SIG-M5 treated with dmso at 0.1 percent for 504 hours (cell line): ENCODE measurements at regions not wholly inside any gene's neighbourhood (a gene's known extent, or its start where the extent isn't known, plus 50 kb on each side); places are given as distances from the start of the nearest gene placed in this dataset.
"Not testable (repeated sequence)": the region's sequence is repeated elsewhere in the genome, so short reads cannot be mapped to it uniquely, and the experiment has no call there.

Experiments
- DNase-seq: peaks from one replicate; lab custom pipeline; 2025; ENCODE audit not compliant: unreplicated experiment; lab: John Stamatoyannopoulos, UW

GRCh38 chr11:96969251-96969650 lies 579.4 kb downstream of the JRKL start:
- no peak for DNase-seq

DNA sequence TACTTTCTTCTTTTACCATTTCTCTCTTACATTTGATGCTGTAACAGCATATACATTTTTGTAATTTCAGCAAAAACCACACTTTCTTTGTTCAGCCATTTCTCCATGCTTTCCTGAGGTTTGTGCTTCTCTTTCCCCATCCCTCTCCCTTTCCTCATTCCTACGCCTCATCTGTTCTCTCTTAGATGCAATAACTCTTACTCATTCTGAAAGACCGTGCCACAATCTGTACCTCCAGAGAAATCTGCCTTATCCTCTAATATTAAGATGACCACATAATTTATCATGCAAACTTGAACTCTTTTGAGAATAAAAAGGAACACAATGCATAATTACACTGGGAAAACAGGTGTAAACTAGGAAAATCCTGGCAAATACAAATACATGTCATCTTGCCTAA lies 588.9 kb downstream of the JRKL start:
- DNase-seq = no peak

DNA sequence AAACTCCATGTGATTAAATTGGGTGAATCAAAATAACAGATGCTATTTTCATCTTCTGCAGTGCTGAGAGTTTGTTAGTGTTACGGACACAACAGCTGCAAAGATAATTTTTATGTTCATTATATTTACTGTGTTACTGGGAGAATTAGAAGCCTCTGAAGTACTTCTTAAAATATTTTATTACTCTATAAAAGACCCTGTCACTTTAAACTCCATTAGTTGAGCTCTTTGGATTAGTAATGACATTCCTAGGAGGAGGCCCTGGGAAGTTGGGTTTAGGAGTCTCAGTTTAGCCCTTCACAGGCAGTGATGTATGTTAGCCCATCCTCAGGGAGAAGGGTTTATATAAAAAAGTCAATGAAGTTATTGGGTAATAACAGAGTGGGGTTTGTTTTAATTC lies 596.7 kb downstream of the JRKL start:
- DNase-seq = no peak

DNA sequence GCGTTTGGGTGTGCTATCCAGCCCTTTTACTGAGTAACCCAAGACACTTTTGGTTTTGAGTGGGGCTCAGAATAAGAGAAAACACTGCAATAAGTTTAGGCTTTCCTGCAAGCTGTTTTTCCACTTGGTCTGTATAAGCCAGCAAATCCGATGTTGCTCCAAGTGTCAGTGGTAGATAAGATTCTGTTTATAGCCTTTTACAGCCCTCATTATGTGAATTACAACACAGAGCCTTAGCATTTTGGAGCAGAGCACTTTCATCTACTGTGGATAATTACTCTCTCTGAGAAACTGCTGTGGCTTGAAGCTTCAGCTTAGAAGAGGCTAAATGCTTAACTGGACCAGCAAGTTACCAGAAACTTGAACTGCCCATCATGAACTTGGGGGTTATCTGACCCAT lies 601.1 kb downstream of the JRKL start:
- DNase-seq = no peak

DNA sequence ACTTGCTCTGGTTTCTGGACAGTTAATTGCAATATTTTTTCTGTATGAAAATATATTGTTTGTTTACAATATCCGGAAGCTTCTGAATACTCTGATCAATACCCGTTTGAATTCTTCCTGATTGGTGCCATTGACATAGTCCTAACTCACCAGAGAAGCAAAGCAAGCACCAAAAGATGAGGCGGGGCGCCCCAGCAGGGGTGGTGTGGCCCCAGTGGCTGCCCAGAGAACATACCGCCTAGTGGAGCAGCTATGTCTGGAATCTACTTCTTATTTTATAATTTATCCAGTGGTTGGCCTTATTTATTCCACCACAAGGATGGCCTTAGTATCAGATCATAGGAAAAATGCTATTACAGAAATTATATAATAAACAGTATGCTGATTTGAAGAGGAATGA lies 610.7 kb downstream of the JRKL start:
- DNase-seq = no peak

- no peak for DNase-seq
Measured at GRCh38 chr11:97007283-97007682, 617.5 kb downstream of the JRKL start.

GRCh38 chr11:97009613-97010012 lies 619.8 kb downstream of the JRKL start:
- DNase-seq = no peak

- DNase-seq = not testable (repeated sequence)
Measured at GRCh38 chr11:97010997-97011396, 621.2 kb downstream of the JRKL start.

GRCh38 chr11:97015327-97015726 lies 625.5 kb downstream of the JRKL start:
- DNase-seq = no peak

DNA sequence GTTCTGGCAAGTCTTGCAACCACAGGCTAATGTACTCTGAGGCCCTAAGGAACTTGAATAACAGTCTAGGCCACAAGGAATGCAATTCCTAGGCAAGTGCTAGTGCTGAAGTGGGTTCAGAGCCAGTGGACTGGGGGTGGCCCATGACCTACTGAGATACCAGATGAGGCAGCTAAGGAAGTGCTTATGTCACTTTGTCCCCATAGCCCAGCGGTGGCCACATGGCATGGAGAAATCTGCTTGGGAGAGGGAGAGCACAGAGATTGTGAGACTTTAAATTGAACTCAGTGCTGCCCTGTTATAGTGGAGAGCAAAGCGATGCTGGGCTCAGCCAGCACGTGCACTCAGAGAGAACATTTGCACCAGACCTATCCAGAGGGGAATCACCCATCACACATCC lies 629.5 kb downstream of the JRKL start:
- no peak for DNase-seq

GRCh38 chr11:97019754-97020153 lies 629.9 kb downstream of the JRKL start:
- no peak for DNase-seq

DNA sequence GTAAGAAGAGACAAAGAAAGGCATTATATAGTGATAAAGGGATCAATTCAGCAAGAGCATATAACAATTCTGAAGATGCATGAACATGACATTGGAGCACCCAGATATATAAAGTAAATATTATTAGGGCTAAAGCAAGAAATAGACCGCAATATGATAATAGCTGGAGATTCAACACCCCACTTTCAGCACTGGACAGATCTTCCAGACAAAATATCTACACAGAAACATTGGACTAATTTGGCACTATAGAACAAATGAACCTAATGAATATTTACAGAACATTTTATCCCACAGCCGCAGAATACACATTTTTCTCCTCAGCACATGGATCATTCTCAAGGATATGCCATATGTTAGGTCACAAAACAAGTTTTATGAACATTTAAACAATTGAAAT lies 633.1 kb downstream of the JRKL start:
- no peak for DNase-seq

GRCh38 chr11:97028836-97029406 lies 639.1 kb downstream of the JRKL start:
- no peak for DNase-seq

DNA sequence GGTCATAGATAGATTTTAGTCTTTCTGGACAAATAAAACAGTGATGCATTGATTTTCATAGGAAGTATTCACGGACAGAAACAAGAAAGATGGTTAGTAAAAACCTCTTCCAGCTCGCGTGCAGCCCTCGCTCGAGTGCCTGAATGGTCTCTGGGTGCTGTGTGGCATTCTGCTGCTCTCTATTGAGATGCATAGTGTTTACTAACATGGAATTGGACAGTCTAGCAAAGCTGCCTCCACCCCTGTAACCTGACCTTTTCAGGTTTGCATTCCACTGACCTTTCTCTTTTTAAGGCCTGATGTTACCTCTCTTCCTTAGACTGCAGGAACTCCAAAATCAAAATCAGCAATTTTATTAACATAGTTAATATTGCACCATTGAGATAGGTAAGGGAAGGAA lies 643.4 kb downstream of the JRKL start:
- DNase-seq = no peak

GRCh38 chr11:97048481-97048880 lies 658.7 kb downstream of the JRKL start:
- DNase-seq = no peak

DNA sequence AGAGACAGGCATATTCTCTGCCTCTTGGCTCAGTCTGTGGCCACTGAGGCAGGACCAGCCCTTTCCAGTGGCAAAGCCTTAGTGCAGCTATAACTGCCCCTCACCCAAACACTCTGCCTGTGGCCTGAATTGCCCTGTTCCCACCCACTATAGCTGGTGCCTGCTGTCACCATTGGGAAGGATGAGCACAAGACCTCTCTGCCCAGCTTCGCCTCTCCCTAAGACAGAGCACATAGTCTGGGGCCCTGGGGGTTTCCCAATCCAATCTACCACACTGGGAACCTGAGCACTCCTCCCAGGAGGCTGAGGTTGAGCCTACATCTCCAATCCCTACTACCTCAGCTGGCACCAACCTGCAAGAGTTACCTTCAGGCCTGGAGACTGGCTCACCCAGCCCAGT lies 670.4 kb downstream of the JRKL start:
- DNase-seq = no peak

DNA sequence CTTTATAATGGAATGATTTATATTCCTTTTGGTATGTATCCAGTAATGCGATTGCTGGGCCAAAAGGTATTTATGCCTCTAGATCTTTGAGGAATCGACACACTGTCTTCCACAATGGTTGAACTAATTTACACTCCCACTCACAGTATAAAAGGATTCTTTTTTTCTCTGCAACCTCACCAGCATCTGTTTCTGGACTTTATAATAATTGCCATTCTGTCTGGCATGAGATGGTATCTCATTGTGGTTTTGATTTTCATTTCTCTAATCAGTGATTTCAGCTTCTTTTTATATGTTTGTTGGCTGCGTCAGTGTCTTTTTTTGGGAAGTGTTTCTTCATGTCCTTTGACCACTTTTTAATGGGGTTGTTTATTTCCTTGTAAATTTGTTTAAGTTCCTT lies 679.3 kb downstream of the JRKL start:
- no peak for DNase-seq

- DNase-seq = no peak
Measured at GRCh38 chr11:97072420-97072819, 682.6 kb downstream of the JRKL start.

GRCh38 chr11:97076666-97077065 lies 686.9 kb downstream of the JRKL start:
- not testable (repeated sequence) for DNase-seq

DNA sequence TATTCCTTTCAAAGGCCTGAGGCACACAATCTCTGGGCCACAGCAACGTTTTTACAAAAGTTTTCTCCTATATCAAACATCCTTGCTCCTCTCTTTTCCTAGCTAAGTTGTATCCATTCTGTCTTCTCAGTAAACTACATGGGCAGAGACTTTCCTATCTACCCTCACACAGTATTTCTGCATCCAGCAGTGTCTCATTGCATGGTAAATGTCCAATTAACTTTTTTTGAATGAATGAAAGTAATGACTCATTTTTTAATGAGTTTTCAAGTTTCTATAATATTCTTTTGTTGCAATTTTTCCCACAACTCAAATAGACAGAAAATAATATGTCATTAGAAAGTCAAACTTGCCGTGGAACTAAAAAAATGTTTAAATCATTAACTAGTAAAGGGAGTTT lies 688.6 kb downstream of the JRKL start:
- DNase-seq = no peak

GRCh38 chr11:97079244-97079643 lies 689.4 kb downstream of the JRKL start:
- no peak for DNase-seq

DNA sequence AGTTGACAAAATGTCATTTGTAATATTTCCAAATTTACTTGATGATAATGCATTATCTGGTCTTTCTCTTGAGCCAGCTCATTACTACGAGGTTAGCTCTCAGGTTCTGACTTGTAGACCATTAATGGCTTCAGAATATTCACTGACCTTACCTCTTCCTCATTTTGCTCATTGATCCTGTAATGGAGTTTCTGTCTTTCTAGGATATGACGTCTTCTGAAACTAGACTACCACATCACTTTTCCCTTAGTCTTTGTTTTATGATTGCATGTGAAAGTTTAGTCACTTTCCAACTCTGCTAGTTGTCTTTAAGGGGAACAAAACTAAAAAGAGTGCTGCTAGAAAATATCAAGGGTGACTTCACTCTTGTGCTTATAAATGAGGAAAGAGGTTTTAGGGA lies 697.6 kb downstream of the JRKL start:
- DNase-seq = no peak

- no peak for DNase-seq
Measured at GRCh38 chr11:97092823-97093222, 703.0 kb downstream of the JRKL start.

GRCh38 chr11:97102180-97102579 lies 712.4 kb downstream of the JRKL start:
- not testable (repeated sequence) for DNase-seq
